ENCODE measurements at regions not wholly inside any gene's neighbourhood (a gene's known extent, or its start where the extent isn't known, plus 50 kb on each side); places are given as distances from the start of the nearest gene placed in this dataset.

DNA sequence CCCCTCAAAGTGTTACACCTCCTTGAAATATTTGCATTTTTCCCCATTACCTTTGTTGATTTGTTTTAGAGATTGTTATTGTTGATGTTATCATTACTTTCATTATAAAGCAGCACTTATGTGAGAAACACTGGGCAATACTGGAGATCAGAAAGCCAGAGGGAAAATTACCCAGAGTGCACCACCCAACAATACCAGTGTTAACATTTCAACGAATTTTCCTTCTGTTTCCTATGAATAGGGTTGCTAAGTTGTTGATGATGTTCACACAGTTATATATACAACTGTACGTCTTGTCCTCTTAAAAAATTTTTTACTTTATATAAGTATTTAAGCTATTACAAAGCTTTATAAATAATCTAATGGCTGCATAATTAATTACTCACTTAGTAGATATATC, 173.6 kb upstream of the UMPS start:
- no peak overlapping the region for H3K4me2 ChIP-seq
- H3K27me3 ChIP-seq (ENCODE audit: insufficient read depth, low read depth) = no peaks in the 10 kb centered on the region
- TF ChIP-seq CTCF (conservative IDR thresholded peaks at IDR 0.05; ENCODE audit: low read depth, low read length) = no peak
- no peak overlapping the region for H3K4me3 ChIP-seq (IDR thresholded peaks at IDR 0.05; ENCODE audit: insufficient read depth, low read depth, low read length)
- no peaks in the 10 kb centered on the region for H4K20me1 ChIP-seq (ENCODE audit: insufficient read depth)
- H3K79me2 ChIP-seq (ENCODE audit: insufficient read depth, low read depth) = no peaks in the 10 kb centered on the region
- no peak overlapping the region for H3K9ac ChIP-seq
- H2AFZ ChIP-seq (ENCODE audit: low read depth) = no peak overlapping the region
- H3K4me1 ChIP-seq (ENCODE audit: low read depth, poor library complexity, severe bottlenecking) = no peaks in the 10 kb centered on the region
- no peak overlapping the region for H3K27ac ChIP-seq
- H3K36me3 ChIP-seq (ENCODE audit: insufficient read depth) = no peaks in the 10 kb centered on the region

DNA sequence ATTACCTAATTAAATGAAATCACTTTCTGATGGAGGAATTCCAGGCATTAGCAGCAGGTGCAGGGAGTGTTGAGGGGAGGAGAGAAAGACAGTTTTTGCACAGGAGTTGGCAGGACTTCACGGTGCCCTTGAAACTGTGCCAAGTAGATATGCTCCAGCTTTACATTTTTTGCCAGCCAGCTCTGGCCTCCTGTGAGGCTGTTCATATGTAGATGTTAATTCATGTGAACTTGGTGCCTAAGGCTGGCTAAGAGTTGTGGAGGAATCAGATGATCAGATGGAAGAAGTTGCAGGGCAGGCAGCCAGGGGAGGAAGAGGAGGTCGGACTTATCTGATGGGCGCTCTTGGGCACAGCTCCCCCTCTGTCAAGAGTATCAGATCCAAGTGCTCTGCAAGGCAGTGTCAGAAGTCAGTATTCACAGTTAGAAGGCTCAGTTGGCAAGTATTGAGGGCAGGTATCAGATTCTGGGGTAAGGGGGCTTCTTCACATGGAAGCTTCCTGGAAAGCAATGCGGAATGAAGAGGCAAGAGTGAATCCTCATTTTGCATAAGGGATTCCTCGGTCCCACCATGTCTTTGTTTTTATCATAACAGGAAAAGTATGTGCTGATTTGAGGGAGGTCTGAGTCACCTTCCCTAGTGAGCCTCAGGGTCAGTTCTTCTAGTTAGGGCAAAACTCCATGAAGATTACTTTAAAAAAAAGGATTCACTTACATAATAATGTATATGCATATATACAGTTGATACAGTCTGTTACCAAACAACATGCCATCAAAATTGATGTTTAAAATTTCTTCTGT, 172.6 kb upstream of the UMPS start:
- Histone ChIP-seq H3K27ac (no peak overlapping the region), H3K4me2 (no peak overlapping the region), H3K79me2 (ENCODE audit: insufficient read depth, low read depth) (no peaks in the 10 kb centered on the region), H3K4me1 (ENCODE audit: low read depth, poor library complexity, severe bottlenecking) (no peaks in the 10 kb centered on the region), H4K20me1 (ENCODE audit: insufficient read depth) (no peaks in the 10 kb centered on the region), H3K27me3 (ENCODE audit: insufficient read depth, low read depth) (no peaks in the 10 kb centered on the region), H2AFZ (ENCODE audit: low read depth) (no peak overlapping the region), H3K36me3 (ENCODE audit: insufficient read depth) (no peaks in the 10 kb centered on the region), H3K4me3 (IDR thresholded peaks at IDR 0.05; ENCODE audit: insufficient read depth, low read depth, low read length) (no peak overlapping the region), H3K9ac (no peak overlapping the region)
- TF ChIP-seq CTCF (conservative IDR thresholded peaks at IDR 0.05; ENCODE audit: low read depth, low read length) = no peak

DNA sequence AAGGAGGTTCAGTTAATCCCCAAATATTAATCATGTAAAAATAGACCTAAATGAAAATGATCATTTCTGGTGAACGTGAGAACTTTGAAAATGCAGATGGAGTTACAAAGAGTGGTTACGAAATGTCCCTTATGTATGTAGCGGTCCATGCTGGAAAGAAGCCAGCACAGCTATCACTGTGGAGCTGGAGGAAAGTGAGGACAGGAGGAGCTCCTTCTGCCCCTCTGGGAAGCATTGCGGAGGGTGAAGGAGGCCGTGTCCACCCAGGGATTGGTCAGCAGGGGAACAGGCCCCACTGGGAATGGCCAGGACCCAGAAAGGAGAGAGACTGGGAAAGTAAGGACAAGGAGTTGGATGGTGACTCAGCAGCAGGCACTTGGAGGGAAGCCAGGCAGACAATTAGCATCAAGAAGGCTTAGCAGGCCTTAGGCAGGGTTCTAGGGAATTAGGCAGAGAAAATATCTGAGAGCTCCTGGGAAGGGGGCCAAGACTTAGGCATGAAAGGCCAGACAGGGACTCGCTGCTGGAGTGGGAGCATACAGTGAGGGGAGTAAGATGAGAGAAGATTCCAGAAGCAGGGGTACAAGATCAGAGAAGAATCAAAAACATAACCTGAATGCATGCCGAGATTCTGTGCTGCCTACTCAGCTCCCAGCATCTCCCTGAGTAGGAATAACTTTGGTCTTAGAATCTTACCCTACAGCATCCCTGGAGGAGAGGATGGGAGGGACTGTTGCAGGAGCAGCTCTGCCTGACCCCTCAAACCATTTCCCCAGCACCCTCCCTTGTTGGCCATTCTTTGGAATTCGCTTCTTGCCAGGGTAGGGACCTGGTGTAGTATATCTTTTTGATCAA, 171.0 kb upstream of the UMPS start:
- H3K9ac ChIP-seq = no peak overlapping the region
- H3K27me3 ChIP-seq (ENCODE audit: insufficient read depth, low read depth) = no peaks in the 10 kb centered on the region
- no peaks in the 10 kb centered on the region for H4K20me1 ChIP-seq (ENCODE audit: insufficient read depth)
- no peaks in the 10 kb centered on the region for H3K4me1 ChIP-seq (ENCODE audit: low read depth, poor library complexity, severe bottlenecking)
- no peaks in the 10 kb centered on the region for H3K36me3 ChIP-seq (ENCODE audit: insufficient read depth)
- no peaks in the 10 kb centered on the region for H3K79me2 ChIP-seq (ENCODE audit: insufficient read depth, low read depth)
- no peak overlapping the region for H3K4me2 ChIP-seq
- TF ChIP-seq CTCF (conservative IDR thresholded peaks at IDR 0.05; ENCODE audit: low read depth, low read length) = no peak
- H3K4me3 ChIP-seq (IDR thresholded peaks at IDR 0.05; ENCODE audit: insufficient read depth, low read depth, low read length) = no peak overlapping the region
- H2AFZ ChIP-seq (ENCODE audit: low read depth) = no peak overlapping the region
- H3K27ac ChIP-seq = no peak overlapping the region

GRCh38 chr3:124559846-124560574, 170.2 kb upstream of the UMPS start:
- no peaks in the 10 kb centered on the region for H4K20me1 ChIP-seq (ENCODE audit: insufficient read depth)
- TF ChIP-seq CTCF (conservative IDR thresholded peaks at IDR 0.05; ENCODE audit: low read depth, low read length) = peak; percentile 92
- no peaks in the 10 kb centered on the region for H3K36me3 ChIP-seq (ENCODE audit: insufficient read depth)
- no peak overlapping the region for H2AFZ ChIP-seq (ENCODE audit: low read depth)
- no peak overlapping the region for H3K27ac ChIP-seq
- H3K79me2 ChIP-seq (ENCODE audit: insufficient read depth, low read depth) = no peaks in the 10 kb centered on the region
- H3K4me3 ChIP-seq (IDR thresholded peaks at IDR 0.05; ENCODE audit: insufficient read depth, low read depth, low read length) = no peak overlapping the region
- no peaks in the 10 kb centered on the region for H3K27me3 ChIP-seq (ENCODE audit: insufficient read depth, low read depth)
- H3K4me2 ChIP-seq = no peak overlapping the region
- no peak overlapping the region for H3K9ac ChIP-seq
- H3K4me1 ChIP-seq (ENCODE audit: low read depth, poor library complexity, severe bottlenecking) = no peaks in the 10 kb centered on the region

Measured in KMS-11 (cell line).